ENCODE measurements at regions not wholly inside any gene's neighbourhood (a gene's known extent, or its start where the extent isn't known, plus 50 kb on each side); places are given as distances from the start of the nearest gene placed in this dataset.

DNA sequence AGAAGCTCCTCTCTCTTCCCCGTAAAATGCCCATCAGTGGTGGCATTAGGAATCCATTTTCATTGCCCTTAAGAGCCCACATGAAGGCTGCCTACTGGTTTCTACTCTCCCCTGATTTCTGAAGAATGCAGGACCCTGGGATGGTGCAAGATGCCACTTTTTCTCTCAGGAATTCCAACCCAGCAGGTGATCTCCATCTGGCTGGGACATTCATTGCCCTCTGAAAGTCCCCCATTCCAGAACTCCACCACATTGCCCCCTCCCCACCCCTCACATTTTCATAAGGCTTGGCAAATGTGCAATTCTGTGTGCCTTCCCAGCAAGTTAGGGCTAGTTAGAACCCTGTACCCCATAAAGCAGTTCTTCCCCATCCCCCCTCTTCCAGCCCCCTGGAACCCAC lies 88.0 kb downstream of the BANF2 start:
- DNase-seq (ENCODE audit: low read depth), result no peak

DNA sequence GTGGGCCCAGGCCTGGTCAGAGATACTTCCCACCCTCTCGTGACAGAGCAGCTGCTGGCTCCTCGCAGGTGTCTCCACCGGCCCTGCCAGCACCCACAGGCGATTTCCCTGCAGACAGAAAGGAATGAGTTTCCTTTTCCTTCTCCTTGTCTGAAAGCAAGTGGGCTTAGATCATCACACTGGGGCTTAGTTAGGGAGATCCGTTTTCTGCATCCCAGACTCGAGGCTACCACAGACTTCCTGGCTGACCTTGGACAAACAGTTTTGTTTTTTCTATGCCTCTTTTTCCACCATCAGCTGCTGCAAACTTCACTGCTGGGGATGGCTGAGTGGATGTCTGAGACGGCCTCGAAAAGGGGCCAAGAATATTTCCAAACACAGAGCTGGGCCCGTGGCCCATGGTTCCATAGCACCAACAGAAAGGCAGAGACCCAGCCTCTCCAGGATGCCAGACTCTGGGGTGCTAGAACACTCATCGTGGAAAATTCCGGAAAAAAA lies 86.5 kb downstream of the BANF2 start:
- no peak for DNase-seq (ENCODE audit: low read depth)
